Erythroblast (primary cell): ENCODE measurements at regions not wholly inside any gene's neighbourhood (a gene's known extent, or its start where the extent isn't known, plus 50 kb on each side); places are given as distances from the start of the nearest gene placed in this dataset.

ENCODE experiments used
- GATA1 ChIP-seq: IDR thresholded peaks from 2 replicates; pipeline ENCODE4 v1.6.1; 2011; ENCODE audit warnings: low read depth, mild to moderate bottlenecking, control low read depth, low read length, moderate library complexity
- POLR2A ChIP-seq: IDR thresholded peaks from 2 replicates; pipeline ENCODE4 v1.6.1; 2011; ENCODE audit warnings: mild to moderate bottlenecking, low read length

GRCh38 chr2:8418721-8419120, 263.1 kb upstream of the ID2 start:
- TF ChIP-seq POLR2A (no peak), GATA1 (no peak)
